ENCODE measurements at regions not wholly inside any gene's neighbourhood (a gene's known extent, or its start where the extent isn't known, plus 50 kb on each side); places are given as distances from the start of the nearest gene placed in this dataset.

DNA sequence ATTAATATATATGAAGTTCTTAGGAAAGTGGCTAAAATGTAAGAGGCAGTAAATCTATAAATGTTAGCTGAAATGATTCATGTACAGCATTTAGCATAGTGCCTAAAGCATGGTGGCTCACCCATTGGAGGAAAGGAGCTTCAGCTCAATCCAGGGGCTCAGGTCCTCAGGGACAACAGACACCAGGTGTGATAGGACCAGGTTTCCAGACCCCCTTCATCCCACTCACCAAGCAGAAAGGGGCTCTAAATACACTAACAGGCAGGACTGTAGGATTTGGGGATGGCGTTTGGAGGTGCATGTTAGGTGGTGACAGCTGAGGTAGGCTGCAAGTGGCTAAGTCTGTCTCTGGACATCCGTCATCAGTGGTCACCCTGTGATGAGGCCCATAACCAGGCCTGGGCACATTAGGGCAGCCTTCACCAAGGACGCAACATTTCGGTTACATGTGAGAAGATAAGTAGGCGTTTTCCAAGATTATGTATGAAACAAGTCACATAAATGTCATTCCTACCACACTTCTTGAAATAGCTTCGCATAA, 233.1 kb downstream of the C1orf94 start:
- no peak for DNase-seq

DNA sequence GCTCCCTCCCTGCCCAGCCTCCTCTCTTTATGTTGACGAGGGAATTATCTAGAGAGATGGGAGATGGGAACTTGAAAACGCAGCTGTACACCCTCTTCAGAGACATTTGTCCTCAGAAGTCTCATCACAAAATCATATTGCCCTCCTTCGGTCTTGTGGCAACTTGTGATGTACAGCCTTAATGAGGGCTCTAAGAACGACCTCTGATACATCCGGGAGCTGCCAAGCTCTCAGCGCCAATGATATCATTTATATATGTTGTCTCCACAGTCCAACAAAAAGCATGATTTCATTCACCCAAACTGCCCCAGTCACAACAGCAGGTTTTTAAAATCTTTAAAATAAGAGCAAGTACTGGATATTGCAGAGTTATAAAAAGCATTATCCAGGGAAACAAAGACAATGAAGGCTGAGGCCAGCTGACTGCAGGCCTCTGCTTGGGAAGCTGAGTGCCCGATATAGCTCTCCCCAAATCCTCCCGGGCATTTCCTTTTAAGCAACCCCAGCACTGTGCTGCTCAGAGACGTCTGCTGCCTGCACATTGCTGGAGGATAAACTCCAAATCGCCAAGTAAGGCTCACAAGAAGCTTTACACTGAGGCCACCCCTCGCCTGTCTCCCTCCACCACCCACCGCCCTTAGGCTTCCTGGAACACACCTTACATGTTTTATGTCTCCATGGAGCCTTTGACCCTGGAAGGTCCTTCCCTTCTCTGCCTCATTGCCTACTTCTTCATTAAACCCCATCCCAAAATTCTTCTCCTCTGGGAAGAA, 236.1 kb downstream of the C1orf94 start:
- no peak for DNase-seq

GRCh38 chr1:34415140-34415539, 238.4 kb downstream of the C1orf94 start:
- DNase-seq = no peak

- DNase-seq = no peak
These were observed 241.5 kb downstream of the C1orf94 start for GRCh38 chr1:34418166-34418565.

GRCh38 chr1:34419663-34420136, 243.0 kb downstream of the C1orf94 start:
- DNase-seq = no peak

GRCh38 chr1:34425046-34425445, 248.3 kb downstream of the C1orf94 start:
- no peak for DNase-seq

DNA sequence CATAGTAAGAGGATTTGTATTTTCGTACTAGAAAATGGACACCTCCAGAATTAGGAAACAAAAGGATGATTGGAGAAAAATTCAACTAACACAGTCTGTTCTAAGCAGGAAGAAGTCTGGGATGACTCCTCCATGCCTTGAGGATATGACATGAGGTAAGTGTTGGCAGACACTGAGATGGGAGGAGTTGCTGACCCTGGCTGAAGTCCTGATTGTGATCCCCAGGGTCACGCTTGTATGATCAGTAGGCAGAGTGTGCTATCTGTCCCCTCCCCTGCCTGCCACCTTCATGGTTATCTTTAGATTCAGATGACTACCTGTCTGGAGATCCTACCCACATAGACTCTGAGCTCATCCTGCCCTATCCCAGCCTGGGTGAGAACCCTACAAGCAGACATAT, 249.1 kb downstream of the C1orf94 start:
- no peak for DNase-seq

DNA sequence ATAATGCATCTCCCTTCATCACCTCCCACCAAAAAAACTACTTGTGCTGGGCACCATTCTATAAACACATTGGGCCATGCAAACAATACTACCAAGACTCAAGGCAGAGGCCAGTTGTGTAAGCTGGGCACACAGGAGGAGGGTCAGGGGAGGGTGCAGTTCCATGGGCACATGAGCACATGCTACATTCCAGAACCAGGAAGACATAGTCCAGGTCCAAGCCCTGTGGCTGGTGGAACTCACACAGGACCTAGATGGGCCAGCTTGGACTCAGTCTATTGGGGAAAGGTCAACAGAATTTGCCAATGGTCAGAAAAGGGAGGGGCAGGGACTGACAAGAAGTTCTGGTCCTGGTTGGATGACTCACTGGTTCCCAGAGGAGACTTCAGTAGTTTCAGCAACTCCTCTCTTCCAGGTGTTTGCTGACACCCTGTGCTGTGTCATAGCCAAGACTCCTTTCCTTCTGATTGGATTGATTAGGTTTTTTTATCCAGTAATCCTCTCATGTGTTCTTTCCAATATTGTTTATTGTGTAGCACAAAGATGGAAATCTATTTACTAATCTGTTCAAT, 249.7 kb downstream of the C1orf94 start:
- no peak for DNase-seq

DNA sequence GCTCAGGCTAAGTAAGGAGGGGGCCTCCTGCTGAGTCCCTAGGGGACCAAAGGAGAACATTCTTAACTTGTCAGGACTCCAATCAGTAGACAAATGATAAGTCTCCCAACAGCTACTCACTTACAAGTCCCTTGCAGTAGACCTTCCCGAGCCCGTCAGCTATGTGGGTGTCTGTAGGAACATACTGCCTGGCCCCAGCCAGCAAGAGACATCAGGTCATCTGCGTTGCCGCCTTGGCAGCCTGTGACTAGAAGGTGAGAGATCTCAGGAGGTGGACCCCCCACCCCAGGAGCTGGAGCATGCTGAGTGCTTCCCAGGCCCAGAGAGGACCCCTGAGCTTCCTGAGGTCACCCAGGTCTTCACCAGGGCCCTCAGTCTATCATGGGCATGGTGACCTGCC, 250.5 kb downstream of the C1orf94 start:
- DNase-seq = no peak

DNA sequence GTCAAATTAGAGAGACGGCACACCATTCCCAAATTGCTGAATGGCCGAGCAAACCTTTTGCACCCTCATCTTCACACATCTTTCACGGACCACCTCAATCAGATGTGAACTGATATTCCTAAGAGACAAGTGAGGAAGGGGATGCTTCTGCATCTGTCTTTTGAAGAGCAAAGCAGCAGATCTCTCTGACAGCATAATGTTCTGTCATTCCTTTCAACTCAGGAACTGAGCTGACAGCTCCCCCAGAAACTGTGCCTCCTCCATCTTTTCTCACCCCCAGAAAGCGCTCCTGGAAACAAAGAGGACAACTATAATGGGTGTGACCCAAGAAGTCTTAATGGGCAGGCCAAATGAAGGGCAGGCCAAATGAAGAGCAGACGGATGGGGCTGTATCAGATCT, 256.4 kb downstream of the C1orf94 start:
- no peak for DNase-seq

GRCh38 chr1:34436836-34437235, 260.1 kb downstream of the C1orf94 start:
- no peak for DNase-seq

DNA sequence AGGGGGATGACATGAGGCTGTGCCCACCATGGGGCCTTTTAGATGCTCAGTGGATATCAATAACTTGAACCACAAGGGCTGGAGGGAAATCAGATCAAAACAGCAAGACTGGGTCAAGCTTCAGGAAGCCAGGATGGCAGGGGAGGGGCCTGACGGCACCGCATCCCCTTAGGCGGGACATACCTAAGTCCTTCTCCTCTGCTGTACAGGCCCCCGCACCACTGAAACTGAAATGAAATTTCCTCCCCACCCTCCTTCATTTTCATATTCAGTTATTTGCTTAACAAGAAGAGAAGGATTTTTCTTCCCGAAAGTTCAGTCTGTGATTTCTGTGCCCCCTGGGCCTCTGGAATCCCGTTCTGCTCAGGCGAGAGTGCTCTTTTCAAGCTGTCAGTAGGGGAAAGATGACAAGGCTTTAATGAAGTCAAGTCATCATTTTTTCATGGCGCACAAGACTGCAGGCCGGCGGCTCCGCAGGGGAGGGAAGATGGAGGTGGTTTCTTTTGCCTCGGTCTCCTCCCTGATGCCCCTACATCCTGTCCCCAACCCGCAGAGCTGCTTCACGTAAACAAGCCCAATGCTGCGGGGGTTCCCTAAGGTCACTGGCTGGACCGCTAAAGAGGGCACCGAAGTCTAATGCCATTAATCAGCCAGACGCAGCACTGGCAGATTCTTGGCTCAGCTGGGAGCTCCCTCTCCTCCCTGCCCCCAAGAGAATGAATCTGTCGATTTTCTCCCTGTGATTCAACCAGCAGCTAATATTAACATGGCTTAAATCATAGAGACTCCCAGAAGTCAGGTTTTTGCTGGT, 264.8 kb downstream of the C1orf94 start:
- no peak for DNase-seq

DNA sequence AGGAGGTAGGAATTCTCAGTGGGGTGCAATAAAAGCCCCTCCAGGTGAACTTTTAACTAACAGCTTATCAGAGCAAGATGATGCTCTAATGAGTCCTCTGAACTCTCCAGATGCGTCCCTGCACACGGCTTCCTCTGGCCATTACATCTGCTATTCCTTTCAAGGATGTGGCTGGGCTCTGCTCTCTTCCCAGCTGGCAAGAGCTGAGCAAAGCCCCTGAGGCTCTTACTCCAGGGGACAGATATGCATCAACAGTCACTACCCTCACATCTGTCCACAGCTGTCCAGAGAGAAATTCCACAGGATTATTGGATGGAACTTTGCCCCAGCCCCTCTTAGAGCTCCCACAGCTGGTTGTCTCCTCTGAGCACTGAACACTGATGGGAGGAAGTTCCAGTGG, 267.8 kb downstream of the C1orf94 start:
- DNase-seq = no peak

DNA sequence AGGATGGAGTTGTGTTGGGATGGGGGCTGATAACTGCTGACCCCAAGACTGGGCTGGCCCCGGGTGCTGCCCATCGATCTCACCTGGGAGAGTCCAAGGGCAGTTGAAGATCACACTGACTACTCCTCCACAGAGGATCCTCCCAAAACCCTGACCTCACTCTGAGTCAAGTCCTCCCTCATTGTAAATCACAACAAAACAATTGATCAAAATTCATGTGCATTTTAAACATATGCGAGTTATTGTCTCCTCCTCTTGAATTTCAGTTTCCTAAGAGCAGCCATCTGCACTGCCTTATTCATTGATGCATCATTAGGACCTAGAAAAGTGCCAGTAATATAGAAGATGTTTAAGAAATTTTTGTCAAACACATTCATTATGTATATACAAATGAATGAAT, 273.6 kb downstream of the C1orf94 start:
- DNase-seq = no peak

DNA sequence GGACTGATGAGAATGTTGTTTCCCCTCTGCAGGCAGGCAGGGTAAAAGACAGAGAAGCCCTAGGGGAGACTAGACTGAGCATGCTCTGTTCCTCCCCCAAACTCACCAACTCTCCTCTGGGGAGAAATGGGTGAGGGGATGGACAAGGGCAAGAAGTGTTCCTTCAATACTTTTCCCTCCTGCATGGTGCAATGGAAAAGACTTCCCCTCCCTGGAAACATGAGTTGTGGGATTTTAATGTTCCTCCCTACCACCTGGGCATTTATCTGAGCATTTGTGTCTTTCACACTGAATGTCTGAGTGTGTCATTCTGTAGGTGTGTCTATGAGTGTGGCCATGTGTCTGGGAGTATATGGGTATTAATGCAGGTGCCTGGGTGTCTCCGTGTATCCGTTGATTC, 275.7 kb downstream of the C1orf94 start:
- no peak for DNase-seq

DNA sequence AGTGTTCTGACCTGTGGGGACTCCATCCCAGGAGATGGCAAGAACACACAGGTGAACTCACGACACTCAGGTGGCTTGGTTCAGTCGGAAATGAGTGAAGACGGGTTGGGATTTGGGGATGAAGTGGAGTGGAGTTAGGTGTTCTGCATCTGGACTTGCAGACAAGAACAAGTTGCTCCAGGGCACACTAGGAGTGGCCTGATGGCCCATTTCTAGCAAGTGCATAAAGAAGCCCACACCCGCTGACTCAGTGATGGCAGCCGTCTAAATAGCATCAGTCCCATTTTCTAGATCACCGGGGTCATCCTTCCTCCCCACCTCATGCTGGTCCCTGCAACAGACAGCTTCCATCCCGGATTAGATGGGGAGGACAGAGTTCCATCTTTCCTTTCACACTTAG, 278.4 kb downstream of the C1orf94 start:
- DNase-seq = no peak

- peak; percentile 2 for DNase-seq
These were observed 283.5 kb downstream of the C1orf94 start for GRCh38 chr1:34460193-34460592.

DNA sequence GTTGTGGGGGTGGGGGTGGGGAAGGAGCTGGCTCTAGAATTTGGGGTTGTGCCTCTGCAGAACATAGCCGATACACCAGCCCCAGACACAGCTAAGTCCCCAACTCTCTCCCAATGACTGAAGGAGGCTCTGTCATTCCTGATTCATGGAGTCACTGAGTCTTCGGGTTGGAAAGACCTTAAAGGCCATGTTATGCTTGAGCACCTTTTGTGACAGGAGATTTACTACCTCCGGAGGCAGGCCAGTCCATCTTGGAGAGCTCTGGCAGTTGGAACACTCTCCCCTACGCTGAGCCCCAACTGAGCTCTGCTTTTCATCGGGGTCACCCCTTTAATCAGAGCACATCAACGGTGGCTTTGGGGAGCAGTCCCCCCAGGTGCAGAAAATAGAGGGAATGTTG, 284.4 kb upstream of the GJB5 start:
- DNase-seq = no peak

- DNase-seq = no peak
These were observed 280.3 kb upstream of the GJB5 start for GRCh38 chr1:34474566-34474965.

GRCh38 chr1:34476371-34476770, 278.5 kb upstream of the GJB5 start:
- DNase-seq = no peak

DNA sequence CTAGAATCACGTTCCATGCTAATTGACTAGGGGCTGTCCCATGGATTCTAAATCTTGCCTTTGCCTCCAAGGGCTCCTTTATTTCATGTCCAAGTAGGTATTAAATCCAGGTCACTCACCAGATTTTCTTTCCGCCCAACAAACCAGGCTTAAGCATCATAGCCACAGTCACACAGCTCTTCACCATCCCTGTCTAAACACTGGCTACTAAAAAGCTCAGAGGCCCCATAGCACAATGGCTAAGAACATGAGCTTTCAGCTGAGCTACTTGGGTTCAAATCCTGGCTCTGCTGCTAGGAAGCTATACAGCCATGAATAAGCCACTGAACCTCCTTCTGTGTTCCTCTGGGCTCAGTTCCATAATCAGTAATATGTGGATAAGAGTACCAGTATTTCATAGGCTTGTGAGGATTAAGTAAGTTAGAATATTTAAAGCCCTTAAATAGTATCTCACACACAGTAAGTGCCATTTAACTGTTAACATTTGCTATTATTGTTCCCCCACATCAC, 277.2 kb upstream of the GJB5 start:
- no peak for DNase-seq

DNA sequence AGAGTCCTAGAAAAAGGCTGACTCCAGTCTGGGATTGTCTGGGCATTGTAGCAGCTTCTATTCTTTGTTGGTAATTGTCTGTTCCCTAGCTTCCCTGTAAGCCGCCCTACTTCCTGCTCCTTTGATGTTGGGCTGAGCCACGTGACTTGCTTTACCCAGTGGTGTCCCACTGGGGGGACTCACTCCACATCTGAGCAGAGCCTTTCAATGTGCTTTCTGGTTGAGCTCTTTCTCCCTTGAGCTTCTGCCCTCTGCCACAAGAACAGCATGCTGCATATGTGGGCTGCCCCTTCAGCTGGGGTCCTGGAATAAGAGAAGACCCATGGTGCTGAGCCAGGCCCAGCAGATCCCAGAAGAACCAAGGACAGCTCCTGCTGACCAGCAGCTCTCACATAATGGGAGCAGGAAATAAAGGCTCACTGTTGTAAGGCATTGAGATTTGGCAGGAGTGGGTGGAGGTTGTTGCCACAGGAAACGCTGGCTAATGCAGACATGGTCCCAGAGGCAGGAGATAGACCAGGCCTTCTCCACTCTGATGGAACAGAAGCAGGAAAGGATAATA, 276.3 kb upstream of the GJB5 start:
- no peak for DNase-seq

Measured in muscle of arm (tissue), 1 donor.